NCI-H748 treated with DMSO at 0.1 percent for 48 hours (cell line): ENCODE measurements at regions not wholly inside any gene's neighbourhood (a gene's known extent, or its start where the extent isn't known, plus 50 kb on each side); places are given as distances from the start of the nearest gene placed in this dataset.
"Not testable (repeated sequence)": the region's sequence is repeated elsewhere in the genome, so short reads cannot be mapped to it uniquely, and the experiment has no call there.

Experiments
- DNase-seq: peaks from one replicate; lab custom pipeline; 2025; lab: John Stamatoyannopoulos, UW

- DNase-seq, result no peak
These were observed 90.5 kb upstream of the ALKAL2 start for GRCh38 chr2:378364-378763.

GRCh38 chr2:377414-377813, 89.5 kb upstream of the ALKAL2 start:
- DNase-seq, result no peak

GRCh38 chr2:375956-376307, 88.0 kb upstream of the ALKAL2 start:
- DNase-seq, result no peak

- no peak for DNase-seq
These were observed 87.5 kb upstream of the ALKAL2 start for GRCh38 chr2:375270-375955.

- no peak for DNase-seq
These were observed 80.5 kb upstream of the ALKAL2 start for GRCh38 chr2:368386-368785.

GRCh38 chr2:367246-367645, 79.4 kb upstream of the ALKAL2 start:
- no peak for DNase-seq

- DNase-seq, result no peak
These were observed 78.8 kb upstream of the ALKAL2 start for GRCh38 chr2:366706-367105.

- DNase-seq, result no peak
These were observed 77.7 kb upstream of the ALKAL2 start for GRCh38 chr2:365367-366275.

- DNase-seq, result no peak
These were observed 76.1 kb upstream of the ALKAL2 start for GRCh38 chr2:363824-364470.

GRCh38 chr2:362924-363323, 75.0 kb upstream of the ALKAL2 start:
- no peak for DNase-seq

- DNase-seq, result no peak
These were observed 72.2 kb upstream of the ALKAL2 start for GRCh38 chr2:360124-360523.

GRCh38 chr2:359047-359446, 71.2 kb upstream of the ALKAL2 start:
- DNase-seq, result no peak

GRCh38 chr2:357811-358210, 69.9 kb upstream of the ALKAL2 start:
- DNase-seq, result no peak

- DNase-seq, result not testable (repeated sequence)
These were observed 68.4 kb upstream of the ALKAL2 start for GRCh38 chr2:356304-356703.

- no peak for DNase-seq
These were observed 67.9 kb upstream of the ALKAL2 start for GRCh38 chr2:355773-356172.

- no peak for DNase-seq
These were observed 64.8 kb upstream of the ALKAL2 start for GRCh38 chr2:352696-353095.

GRCh38 chr2:349390-349789, 61.5 kb upstream of the ALKAL2 start:
- no peak for DNase-seq

GRCh38 chr2:348361-348916, 60.5 kb upstream of the ALKAL2 start:
- DNase-seq, result no peak

- DNase-seq, result no peak
These were observed 56.9 kb upstream of the ALKAL2 start for GRCh38 chr2:344811-345210.

GRCh38 chr2:343355-343754, 55.5 kb upstream of the ALKAL2 start:
- no peak for DNase-seq

GRCh38 chr2:341912-342311, 54.0 kb upstream of the ALKAL2 start:
- DNase-seq, result no peak

GRCh38 chr2:341017-341542, 53.2 kb upstream of the ALKAL2 start:
- no peak for DNase-seq
